NB4 (cell line): ENCODE measurements at regions not wholly inside any gene's neighbourhood (a gene's known extent, or its start where the extent isn't known, plus 50 kb on each side); places are given as distances from the start of the nearest gene placed in this dataset.

Experiments used
- DNase-seq: peaks from one replicate; pipeline ENCODE4 v3.0.0; 2010; ENCODE audit warnings: low read depth
- H3K4me3 ChIP-seq: one replicate; pipeline ENCODE4 v1.5.1; 2011; ENCODE audit warnings: mild to moderate bottlenecking, low read depth, low read length, moderate library complexity
- MYC ChIP-seq: IDR thresholded peaks from 2 replicates; pipeline ENCODE4 v1.6.1; 2011; ENCODE audit warnings: low read depth, low read length
- POLR2A ChIP-seq: IDR thresholded peaks from 2 replicates; pipeline ENCODE4 v1.6.1; 2011; ENCODE audit warnings: mild to moderate bottlenecking; ENCODE audit not compliant: insufficient read length; ENCODE audit errors: extremely low read depth
- TF ChIP-seq, protein P1 (sequence below): IDR thresholded peaks from 2 replicates; pipeline ENCODE4 v1.6.1; 2011; ENCODE audit warnings: low read depth, low read length
- TF ChIP-seq, protein P2 (sequence below): IDR thresholded peaks from one replicate; pipeline ENCODE4 v1.5.1; 2012; ENCODE audit warnings: low read depth, low read length

DNA sequence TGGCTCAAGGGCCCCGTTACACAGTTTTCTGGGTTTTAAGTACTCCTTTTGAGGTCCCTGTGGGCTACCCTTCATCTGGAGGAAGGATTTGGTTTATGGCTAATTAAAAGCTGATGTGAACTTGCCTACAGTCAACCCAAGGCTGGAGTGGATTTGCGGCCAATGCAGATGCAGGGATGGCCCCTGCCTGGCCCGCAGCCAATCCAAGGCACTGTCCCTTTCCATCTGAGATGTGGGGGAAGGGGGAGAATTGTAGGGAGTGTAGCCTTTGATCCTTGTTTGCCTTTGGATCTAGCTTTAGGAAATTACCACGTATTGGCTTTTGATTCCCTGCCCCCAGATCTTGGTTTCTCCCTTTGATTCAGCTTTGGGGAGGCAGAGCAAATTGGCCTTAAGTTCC is 128.0 kb upstream of the GGTLC1 start:
- DNase-seq = no peak
- TF ChIP-seq, protein P1, sequence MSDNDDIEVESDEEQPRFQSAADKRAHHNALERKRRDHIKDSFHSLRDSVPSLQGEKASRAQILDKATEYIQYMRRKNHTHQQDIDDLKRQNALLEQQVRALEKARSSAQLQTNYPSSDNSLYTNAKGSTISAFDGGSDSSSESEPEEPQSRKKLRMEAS = no peak
- TF ChIP-seq, protein P2, sequence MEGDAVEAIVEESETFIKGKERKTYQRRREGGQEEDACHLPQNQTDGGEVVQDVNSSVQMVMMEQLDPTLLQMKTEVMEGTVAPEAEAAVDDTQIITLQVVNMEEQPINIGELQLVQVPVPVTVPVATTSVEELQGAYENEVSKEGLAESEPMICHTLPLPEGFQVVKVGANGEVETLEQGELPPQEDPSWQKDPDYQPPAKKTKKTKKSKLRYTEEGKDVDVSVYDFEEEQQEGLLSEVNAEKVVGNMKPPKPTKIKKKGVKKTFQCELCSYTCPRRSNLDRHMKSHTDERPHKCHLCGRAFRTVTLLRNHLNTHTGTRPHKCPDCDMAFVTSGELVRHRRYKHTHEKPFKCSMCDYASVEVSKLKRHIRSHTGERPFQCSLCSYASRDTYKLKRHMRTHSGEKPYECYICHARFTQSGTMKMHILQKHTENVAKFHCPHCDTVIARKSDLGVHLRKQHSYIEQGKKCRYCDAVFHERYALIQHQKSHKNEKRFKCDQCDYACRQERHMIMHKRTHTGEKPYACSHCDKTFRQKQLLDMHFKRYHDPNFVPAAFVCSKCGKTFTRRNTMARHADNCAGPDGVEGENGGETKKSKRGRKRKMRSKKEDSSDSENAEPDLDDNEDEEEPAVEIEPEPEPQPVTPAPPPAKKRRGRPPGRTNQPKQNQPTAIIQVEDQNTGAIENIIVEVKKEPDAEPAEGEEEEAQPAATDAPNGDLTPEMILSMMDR = no peak
- TF ChIP-seq MYC = no peak
- TF ChIP-seq POLR2A = no peak
- H3K4me3 ChIP-seq = no peak overlapping the region

GRCh38 chr20:24112360-24112759 is 123.8 kb upstream of the GGTLC1 start:
- H3K4me3 ChIP-seq = no peak overlapping the region
- DNase-seq = no peak
- TF ChIP-seq, protein P1 = no peak

GRCh38 chr20:24111858-24112257 is 123.3 kb upstream of the GGTLC1 start:
- DNase-seq = no peak
- no peak overlapping the region for H3K4me3 ChIP-seq
- TF ChIP-seq MYC (no peak), POLR2A (no peak)
- TF ChIP-seq, protein P1 = no peak
- TF ChIP-seq, protein P2 = no peak

DNA sequence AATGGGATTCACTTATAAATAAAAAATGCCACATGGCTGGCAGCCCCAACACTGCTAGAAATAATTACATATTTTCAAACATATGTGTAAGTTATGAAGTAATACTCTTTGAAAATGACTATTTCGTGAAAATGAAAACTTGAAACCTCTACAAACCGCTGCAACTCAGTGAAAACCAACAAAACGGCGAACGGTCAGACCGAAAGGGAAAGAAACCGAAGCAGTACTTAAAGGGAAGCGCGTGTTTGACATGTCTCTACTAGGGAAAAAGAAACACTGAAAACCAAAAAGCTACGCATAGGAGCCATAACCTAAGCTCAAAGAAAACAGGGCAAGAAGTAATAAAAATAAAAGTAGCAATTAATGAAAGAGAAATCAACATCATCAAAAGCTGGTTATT is 121.0 kb upstream of the GGTLC1 start:
- TF ChIP-seq, protein P2 = no peak
- TF ChIP-seq MYC (no peak), POLR2A (no peak)
- TF ChIP-seq, protein P1 = no peak
- no peak for DNase-seq
- no peak overlapping the region for H3K4me3 ChIP-seq

GRCh38 chr20:24109008-24109407 is 120.4 kb upstream of the GGTLC1 start:
- no peak overlapping the region for H3K4me3 ChIP-seq
- no peak for TF ChIP-seq MYC
- TF ChIP-seq POLR2A = no peak
- no peak for DNase-seq

DNA sequence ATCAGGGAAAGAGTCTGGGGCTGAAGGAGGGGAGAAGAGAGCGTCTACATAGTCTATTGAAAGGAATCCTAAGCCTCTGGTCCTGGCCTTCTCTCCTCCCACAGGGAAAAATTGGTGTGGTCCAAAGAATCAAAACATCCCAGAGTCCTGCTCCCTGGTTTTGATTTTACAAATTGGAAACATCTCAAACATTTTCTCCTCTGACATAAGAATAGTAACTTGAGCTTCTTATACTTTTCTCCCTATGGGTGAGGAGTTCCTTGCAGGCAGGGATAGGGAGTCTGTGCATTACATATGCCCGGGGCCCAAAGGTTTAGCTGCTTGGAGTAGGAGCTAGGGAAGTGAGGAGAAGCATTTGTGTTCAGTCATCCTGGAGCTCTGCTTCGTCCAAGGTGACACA is 120.0 kb upstream of the GGTLC1 start:
- no peak for DNase-seq
- TF ChIP-seq POLR2A (no peak), MYC (no peak)
- TF ChIP-seq, protein P2 = no peak
- TF ChIP-seq, protein P1 = no peak
- no peak overlapping the region for H3K4me3 ChIP-seq

DNA sequence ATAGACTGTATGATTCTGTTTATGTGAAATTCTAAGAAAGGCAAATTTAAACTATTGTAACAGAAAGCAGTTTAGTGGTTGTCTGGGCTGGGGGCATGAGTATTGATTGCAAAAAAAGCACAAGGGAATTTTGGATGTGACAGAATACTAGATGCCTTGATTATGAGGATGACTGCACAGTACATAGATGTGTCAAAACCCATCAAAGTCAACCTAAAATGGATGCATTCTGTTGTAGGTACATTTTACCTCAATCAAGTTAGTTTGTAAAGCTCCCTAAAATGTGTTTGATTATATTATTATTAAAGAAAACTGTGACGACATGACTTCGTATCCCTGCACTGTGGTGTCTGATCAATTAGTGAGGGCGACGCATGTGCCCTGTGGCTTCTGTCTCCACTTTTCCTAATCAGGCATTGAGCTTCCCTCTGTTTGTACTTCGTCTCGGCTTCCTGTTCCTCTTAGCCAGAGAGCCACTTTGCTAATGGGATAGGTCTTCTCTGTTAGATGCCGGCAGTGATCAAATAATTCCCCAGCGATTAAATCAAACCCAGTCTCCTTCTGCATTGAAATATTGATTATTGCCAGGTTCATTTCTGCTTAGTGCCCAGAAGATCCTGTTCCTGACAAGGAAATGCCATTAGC is 118.3 kb upstream of the GGTLC1 start:
- H3K4me3 ChIP-seq = no peak overlapping the region
- DNase-seq = no peak
- TF ChIP-seq MYC (no peak), POLR2A (no peak)
- TF ChIP-seq, protein P1 = no peak
- TF ChIP-seq, protein P2 = no peak
